Naive thymus-derived CD8-positive, alpha-beta T cell (primary cell): ENCODE measurements at regions not wholly inside any gene's neighbourhood (a gene's known extent, or its start where the extent isn't known, plus 50 kb on each side); places are given as distances from the start of the nearest gene placed in this dataset.
"Not testable (repeated sequence)": the region's sequence is repeated elsewhere in the genome, so short reads cannot be mapped to it uniquely, and the experiment has no call there.

Source experiments
- ATAC-seq, 2 donors: fragments of 150-1000 bp; cut with Tn5 transposase in 1 of 2; sonication (Bioruptor Pico), chemical (Tn5 transposase) in 1 of 2; 1 replicate in 1 of 2; 2 replicates in 1 of 2; pipeline ENCODE4 v1.10.0; 2021; ENCODE audit warnings: mild to moderate bottlenecking in 2 of 2, moderate library complexity in 2 of 2
- POLR2A ChIA-PET: fragments of 350-600 bp; sonication (Branson Sonifier 250); formaldehyde crosslinking; loops from one replicate; lab custom pipeline; 2021; ENCODE audit warnings: antibody characterized with exemption; lab: Charles Lee
- DNase-seq, 10 donors: peaks; one replicate each; pipeline versions ENCODE4 v3.0.0 to v3.0.0-alpha.2; 2020 to 2022
- H3K27ac Mint-ChIP-seq, 10 donors: one replicate each; pipeline ENCODE4 v1.8.0; 2020 to 2022; ENCODE audit warnings: mild to moderate bottlenecking in 10 of 10, mixed read lengths in 10 of 10, moderate library complexity in 4 of 10, inconsistent platforms in 1 of 10
- H3K27me3 Mint-ChIP-seq, 5 donors: one replicate each; pipeline ENCODE4 v1.8.0; 2021 to 2022; ENCODE audit warnings: mixed read lengths in 5 of 5
- H3K36me3 Mint-ChIP-seq, 3 donors: one replicate each; pipeline ENCODE4 v1.8.0; 2020 to 2022; ENCODE audit warnings: mixed read lengths in 3 of 3, mild to moderate bottlenecking in 2 of 3, inconsistent platforms in 1 of 3
- H3K4me1 Mint-ChIP-seq, 4 donors: one replicate each; pipeline ENCODE4 v1.8.0; 2021 to 2022; ENCODE audit warnings: mixed read lengths in 4 of 4
- H3K4me3 Mint-ChIP-seq, 10 donors: one replicate each; pipeline ENCODE4 v1.8.0; 2020 to 2022; ENCODE audit warnings: mild to moderate bottlenecking in 10 of 10, mixed read lengths in 10 of 10, moderate library complexity in 6 of 10, inconsistent platforms in 1 of 10
- H3K9me3 Mint-ChIP-seq, 9 donors: one replicate each; pipeline ENCODE4 v1.8.0; 2020 to 2022; ENCODE audit warnings: mixed read lengths in 9 of 9, mild to moderate bottlenecking in 3 of 9, inconsistent platforms in 1 of 9, moderate library complexity in 1 of 9

GRCh38 chr5:51636973-51637372 is 253.7 kb downstream of the ISL1 start:
- H3K27ac Mint-ChIP-seq, H3K4me3 Mint-ChIP-seq, ATAC-seq, H3K36me3 Mint-ChIP-seq, POLR2A ChIA-PET, H3K27me3 Mint-ChIP-seq, H3K4me1 Mint-ChIP-seq, DNase-seq: not testable (repeated sequence)
- peaks cover 6 to 29% (median 20%) of the 10 kb centered on the region in 9 donors for H3K9me3 Mint-ChIP-seq

- POLR2A ChIA-PET: no interaction called here
- DNase-seq (no peak), ATAC-seq (no peak)
- Mint-ChIP-seq H3K4me3 (no peak overlapping the region), H3K4me1 (no peaks in the 10 kb centered on the region), H3K27ac (no peak overlapping the region), H3K36me3 (no peaks in the 10 kb centered on the region), H3K9me3 (peaks cover 0 to 14% (median 5%) of the 10 kb centered on the region in 9 donors), H3K27me3 (no peaks in the 10 kb centered on the region)
Observed at GRCh38 chr5:51644976-51645375, 261.7 kb downstream of the ISL1 start.

GRCh38 chr5:51646482-51646881 is 263.2 kb downstream of the ISL1 start:
- no peak for ATAC-seq
- H3K27me3 Mint-ChIP-seq: no peaks in the 10 kb centered on the region
- H3K27ac Mint-ChIP-seq: no peak overlapping the region
- POLR2A ChIA-PET: no interaction called here
- H3K9me3 Mint-ChIP-seq: peaks cover 0 to 11% (median 3%) of the 10 kb centered on the region in 9 donors
- no peaks in the 10 kb centered on the region for H3K36me3 Mint-ChIP-seq
- no peak overlapping the region for H3K4me3 Mint-ChIP-seq
- no peak for DNase-seq
- no peaks in the 10 kb centered on the region for H3K4me1 Mint-ChIP-seq

GRCh38 chr5:51650824-51651223 is 267.6 kb downstream of the ISL1 start:
- Mint-ChIP-seq H3K36me3 (no peaks in the 10 kb centered on the region), H3K27me3 (no peaks in the 10 kb centered on the region), H3K27ac (no peak overlapping the region), H3K4me1 (no peaks in the 10 kb centered on the region), H3K9me3 (peaks cover 0 to 22% (median 4%) of the 10 kb centered on the region in 9 donors), H3K4me3 (no peak overlapping the region)
- no peak for ATAC-seq
- DNase-seq: no peak
- POLR2A ChIA-PET: no interaction called here

GRCh38 chr5:51651476-51651875 is 268.2 kb downstream of the ISL1 start:
- H3K36me3 Mint-ChIP-seq: no peaks in the 10 kb centered on the region
- ATAC-seq (no peak), DNase-seq (no peak)
- no peaks in the 10 kb centered on the region for H3K27me3 Mint-ChIP-seq
- H3K9me3 Mint-ChIP-seq: peaks cover 0 to 24% (median 4%) of the 10 kb centered on the region in 9 donors
- no peak overlapping the region for H3K4me3 Mint-ChIP-seq
- H3K4me1 Mint-ChIP-seq: no peaks in the 10 kb centered on the region
- H3K27ac Mint-ChIP-seq: no peak overlapping the region
- POLR2A ChIA-PET: no interaction called here

- Mint-ChIP-seq H3K4me1 (no peaks in the 10 kb centered on the region), H3K36me3 (no peaks in the 10 kb centered on the region), H3K27me3 (no peaks in the 10 kb centered on the region), H3K4me3 (no peak overlapping the region), H3K9me3 (peaks cover 0 to 22% (median 4%) of the 10 kb centered on the region in 9 donors), H3K27ac (no peak overlapping the region)
- no peak for DNase-seq
- POLR2A ChIA-PET: no interaction called here
- ATAC-seq: no peak
Observed at GRCh38 chr5:51651889-51652288, 268.6 kb downstream of the ISL1 start.

- ATAC-seq: no peak
- Mint-ChIP-seq H3K27me3 (no peaks in the 10 kb centered on the region), H3K4me1 (no peaks in the 10 kb centered on the region), H3K27ac (no peak overlapping the region), H3K4me3 (no peak overlapping the region), H3K9me3 (peaks cover 0 to 22% (median 2%) of the 10 kb centered on the region in 9 donors), H3K36me3 (no peaks in the 10 kb centered on the region)
- DNase-seq: no peak
- POLR2A ChIA-PET: no interaction called here
Observed at GRCh38 chr5:51652980-51653379, 269.7 kb downstream of the ISL1 start.

GRCh38 chr5:51657340-51658240 is 274.3 kb downstream of the ISL1 start:
- DNase-seq: no peak
- POLR2A ChIA-PET: no interaction called here
- H3K36me3 Mint-ChIP-seq: no peaks in the 10 kb centered on the region
- H3K27ac Mint-ChIP-seq: no peak overlapping the region
- no peaks in the 10 kb centered on the region for H3K27me3 Mint-ChIP-seq
- no peaks in the 10 kb centered on the region for H3K4me1 Mint-ChIP-seq
- H3K9me3 Mint-ChIP-seq: peaks cover 0 to 18% (median 4%) of the 10 kb centered on the region in 9 donors
- no peak overlapping the region for H3K4me3 Mint-ChIP-seq
- no peak for ATAC-seq

- peaks cover 0 to 13% (median 6%) of the 10 kb centered on the region in 9 donors for H3K9me3 Mint-ChIP-seq
- H3K27ac Mint-ChIP-seq: no peak overlapping the region
- no peak overlapping the region for H3K4me3 Mint-ChIP-seq
- no peaks in the 10 kb centered on the region for H3K36me3 Mint-ChIP-seq
- POLR2A ChIA-PET: no interaction called here
- ATAC-seq (no peak), DNase-seq (no peak)
- H3K27me3 Mint-ChIP-seq: no peaks in the 10 kb centered on the region
- H3K4me1 Mint-ChIP-seq: no peaks in the 10 kb centered on the region
Observed at GRCh38 chr5:51661646-51662265, 278.5 kb downstream of the ISL1 start.

GRCh38 chr5:51664491-51665250 is 281.4 kb downstream of the ISL1 start:
- Mint-ChIP-seq H3K9me3 (peaks cover 0 to 9% (median 5%) of the 10 kb centered on the region in 9 donors), H3K4me1 (no peaks in the 10 kb centered on the region), H3K36me3 (no peaks in the 10 kb centered on the region), H3K27ac (no peak overlapping the region), H3K27me3 (no peaks in the 10 kb centered on the region), H3K4me3 (no peak overlapping the region)
- DNase-seq: no peak
- POLR2A ChIA-PET: no interaction called here
- ATAC-seq: no peak

- Mint-ChIP-seq H3K9me3 (peaks cover 0 to 8% (median 3%) of the 10 kb centered on the region in 9 donors), H3K27ac (no peak overlapping the region), H3K27me3 (no peaks in the 10 kb centered on the region), H3K36me3 (no peaks in the 10 kb centered on the region), H3K4me3 (no peak overlapping the region), H3K4me1 (no peaks in the 10 kb centered on the region)
- ATAC-seq (no peak), DNase-seq (no peak)
- POLR2A ChIA-PET: no interaction called here
Observed at GRCh38 chr5:51665251-51665593, 282.0 kb downstream of the ISL1 start.

- ATAC-seq: no peak
- H3K27me3 Mint-ChIP-seq: no peaks in the 10 kb centered on the region
- peaks cover 0 to 6% (median 0%) of the 10 kb centered on the region in 3 donors for H3K36me3 Mint-ChIP-seq
- DNase-seq: no peak
- POLR2A ChIA-PET: no interaction called here
- no peak overlapping the region for H3K27ac Mint-ChIP-seq
- H3K9me3 Mint-ChIP-seq: peaks cover 2 to 30% (median 16%) of the 10 kb centered on the region in 9 donors
- H3K4me1 Mint-ChIP-seq: no peaks in the 10 kb centered on the region
- H3K4me3 Mint-ChIP-seq: no peak overlapping the region
Observed at GRCh38 chr5:51669095-51669494, 285.8 kb downstream of the ISL1 start.

GRCh38 chr5:51678330-51678729 is 295.1 kb downstream of the ISL1 start:
- Mint-ChIP-seq H3K4me1 (no peaks in the 10 kb centered on the region), H3K27ac (no peak overlapping the region), H3K36me3 (no peaks in the 10 kb centered on the region), H3K4me3 (no peak overlapping the region), H3K9me3 (peaks cover 0 to 22% (median 7%) of the 10 kb centered on the region in 9 donors), H3K27me3 (no peaks in the 10 kb centered on the region)
- no peak for ATAC-seq
- no peak for DNase-seq
- POLR2A ChIA-PET: no interaction called here
